ENCODE measurements at regions not wholly inside any gene's neighbourhood (a gene's known extent, or its start where the extent isn't known, plus 50 kb on each side); places are given as distances from the start of the nearest gene placed in this dataset.
"Not testable (repeated sequence)": the region's sequence is repeated elsewhere in the genome, so short reads cannot be mapped to it uniquely, and the experiment has no call there.

- no peak for DNase-seq
Measured at GRCh38 chr5:117188211-117188610, 613.6 kb upstream of the SEMA6A start.

DNA sequence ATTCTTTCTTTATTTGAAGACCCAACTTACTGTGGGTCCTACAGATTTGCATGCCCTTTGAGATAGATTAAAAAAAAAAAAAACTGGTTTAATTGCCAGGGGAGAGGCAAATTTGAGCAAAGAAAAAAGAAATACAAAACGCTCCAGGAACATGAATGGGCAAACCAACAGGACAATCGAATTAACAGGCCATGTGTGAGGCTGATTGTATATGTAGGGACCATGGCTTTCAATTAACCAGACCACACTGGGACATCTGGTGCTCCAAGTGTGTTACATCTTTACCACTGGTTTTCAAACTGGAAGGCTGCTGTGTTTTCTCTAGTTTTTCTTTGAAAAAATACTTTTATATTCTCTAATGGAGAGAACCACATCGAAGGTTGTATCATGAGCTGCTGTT, 612.1 kb upstream of the SEMA6A start:
- DNase-seq: no peak

GRCh38 chr5:117183326-117183725, 608.7 kb upstream of the SEMA6A start:
- no peak for DNase-seq

- DNase-seq: no peak
Measured at GRCh38 chr5:117182104-117182503, 607.5 kb upstream of the SEMA6A start.

GRCh38 chr5:117177302-117177701, 602.7 kb upstream of the SEMA6A start:
- no peak for DNase-seq

DNA sequence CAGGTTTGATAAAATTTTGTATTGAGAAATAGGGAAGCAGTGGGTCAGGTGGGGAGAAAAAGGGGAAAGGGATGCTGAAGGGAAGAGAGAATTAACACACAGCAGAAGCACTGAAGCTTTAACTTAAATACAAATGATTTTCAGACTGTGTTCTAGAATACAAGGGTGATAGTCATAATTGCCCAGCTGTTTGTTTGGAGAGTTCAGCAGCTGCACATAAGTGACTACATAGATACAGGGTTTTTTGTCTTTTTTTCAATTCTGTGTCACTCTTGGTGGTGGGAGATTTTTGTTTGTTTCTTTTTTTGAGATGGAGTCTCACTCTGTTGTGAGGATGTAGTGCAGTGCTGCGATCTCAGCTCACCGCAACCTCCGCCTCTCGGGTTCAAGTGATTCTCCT, 590.4 kb upstream of the SEMA6A start:
- no peak for DNase-seq

GRCh38 chr5:117161718-117162335, 587.2 kb upstream of the SEMA6A start:
- DNase-seq: no peak

- DNase-seq: no peak
Measured at GRCh38 chr5:117160391-117160790, 585.8 kb upstream of the SEMA6A start.

DNA sequence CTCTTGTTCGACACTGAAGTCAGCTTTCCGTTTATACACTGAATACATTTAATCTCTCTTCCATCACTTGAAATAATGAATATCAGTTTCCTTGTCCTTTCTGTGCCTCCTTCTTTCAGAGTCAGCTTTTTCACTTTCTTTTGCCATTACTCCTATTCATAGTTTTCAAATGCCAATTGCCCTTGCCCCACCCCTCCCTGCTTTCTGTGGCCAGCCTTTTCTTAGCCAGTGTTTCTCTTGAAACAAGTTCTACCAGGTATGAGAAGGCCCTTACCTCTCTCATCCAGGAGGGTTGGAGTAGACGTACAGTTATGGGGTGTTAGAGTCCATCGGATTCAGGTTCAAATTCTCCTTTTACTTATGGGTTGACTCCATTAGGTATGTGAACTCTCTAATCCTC, 574.7 kb upstream of the SEMA6A start:
- no peak for DNase-seq

GRCh38 chr5:117144086-117144485, 569.5 kb upstream of the SEMA6A start:
- no peak for DNase-seq

GRCh38 chr5:117143406-117143805, 568.8 kb upstream of the SEMA6A start:
- DNase-seq: no peak

GRCh38 chr5:117138523-117138922, 563.9 kb upstream of the SEMA6A start:
- DNase-seq: no peak

- no peak for DNase-seq
Measured at GRCh38 chr5:117135851-117136250, 561.2 kb upstream of the SEMA6A start.

DNA sequence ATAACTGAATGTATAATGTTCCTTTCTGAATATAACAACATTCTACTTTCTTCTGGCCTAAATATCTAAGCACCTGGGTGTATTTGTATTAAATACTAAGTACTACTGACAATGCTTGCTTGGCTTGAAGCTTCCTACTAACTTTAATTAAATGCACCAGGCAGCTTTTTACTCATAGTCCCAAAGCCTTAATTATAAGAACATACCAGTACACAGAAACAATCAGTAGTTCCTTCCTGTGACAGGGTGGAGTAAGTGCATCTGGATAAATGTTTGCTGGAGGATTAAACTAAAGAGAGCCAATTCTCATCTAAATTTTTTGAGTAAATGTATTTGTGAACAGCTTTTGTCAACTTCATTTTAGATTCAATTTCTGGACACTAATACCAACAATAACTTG, 558.6 kb upstream of the SEMA6A start:
- no peak for DNase-seq

GRCh38 chr5:117131876-117132275, 557.3 kb upstream of the SEMA6A start:
- DNase-seq: no peak

DNA sequence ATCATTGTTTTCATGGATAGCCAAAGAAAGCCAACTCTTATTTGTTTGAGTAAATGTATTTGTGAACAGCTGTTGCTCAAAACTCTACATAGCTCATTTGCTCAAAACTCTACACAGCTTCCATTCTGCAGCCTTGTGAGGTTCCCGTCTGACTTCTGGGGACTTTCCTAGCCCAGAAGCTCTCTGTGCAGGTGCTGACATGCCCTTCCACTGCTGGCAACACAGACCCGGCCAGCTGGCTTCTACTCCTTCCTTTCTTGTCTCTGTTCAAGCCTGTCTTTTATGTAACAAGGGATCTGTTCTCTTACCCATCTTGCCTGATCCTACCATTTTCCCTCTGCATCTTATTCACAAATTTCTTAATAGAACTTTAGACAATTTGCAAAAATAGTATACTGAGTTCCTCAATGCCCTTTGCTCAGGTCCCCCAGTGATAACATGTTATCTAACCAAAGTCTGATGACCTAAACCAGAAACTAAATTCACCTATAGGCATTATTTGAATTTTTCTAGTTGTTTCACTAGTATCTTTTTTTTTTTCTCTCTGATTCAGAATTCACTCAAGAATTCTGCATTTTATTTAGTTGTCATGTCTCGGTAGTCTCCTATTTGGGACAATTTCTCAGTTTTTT, 556.5 kb upstream of the SEMA6A start:
- DNase-seq: no peak

- no peak for DNase-seq
Measured at GRCh38 chr5:117118499-117118898, 543.9 kb upstream of the SEMA6A start.

DNA sequence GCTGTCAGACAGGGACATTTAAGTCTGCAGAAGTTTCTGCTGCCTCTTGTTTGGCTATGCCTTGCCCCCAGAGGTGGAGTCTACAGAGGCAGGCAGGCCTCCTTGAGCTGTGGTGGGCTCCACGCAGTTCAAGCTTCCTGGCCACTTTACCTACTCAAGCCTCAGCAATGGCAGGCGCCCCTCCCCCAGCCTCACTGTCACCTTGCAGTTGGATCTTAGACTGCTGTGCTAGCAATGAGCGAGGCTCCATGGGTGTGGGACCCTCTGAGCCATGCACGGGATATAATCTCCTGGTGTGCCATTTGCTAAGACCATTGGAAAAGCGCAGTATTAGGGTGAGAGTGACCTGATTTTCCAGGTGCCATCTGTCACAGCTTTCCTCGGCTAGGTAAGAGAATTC, 542.7 kb upstream of the SEMA6A start:
- DNase-seq: not testable (repeated sequence)

DNA sequence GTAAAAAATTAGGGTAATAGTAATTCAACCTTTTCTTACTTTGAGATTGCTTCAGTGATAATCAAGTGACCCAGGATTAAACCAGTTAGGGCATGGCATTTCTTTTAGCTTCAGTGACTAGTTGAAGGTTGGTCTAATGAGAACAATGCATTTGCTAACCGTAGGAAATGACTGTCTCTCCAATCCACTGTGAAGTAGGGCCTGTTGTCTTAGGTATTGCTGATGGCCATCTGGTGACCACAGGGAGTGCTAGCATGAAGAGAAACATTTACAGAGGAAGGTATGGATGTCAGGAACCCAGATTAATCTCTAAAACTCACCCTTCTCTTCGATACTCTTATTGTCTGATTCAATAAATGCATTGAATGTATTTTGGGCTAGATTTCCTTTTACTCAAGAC, 535.9 kb upstream of the SEMA6A start:
- no peak for DNase-seq

- no peak for DNase-seq
Measured at GRCh38 chr5:117107859-117108258, 533.2 kb upstream of the SEMA6A start.

DNA sequence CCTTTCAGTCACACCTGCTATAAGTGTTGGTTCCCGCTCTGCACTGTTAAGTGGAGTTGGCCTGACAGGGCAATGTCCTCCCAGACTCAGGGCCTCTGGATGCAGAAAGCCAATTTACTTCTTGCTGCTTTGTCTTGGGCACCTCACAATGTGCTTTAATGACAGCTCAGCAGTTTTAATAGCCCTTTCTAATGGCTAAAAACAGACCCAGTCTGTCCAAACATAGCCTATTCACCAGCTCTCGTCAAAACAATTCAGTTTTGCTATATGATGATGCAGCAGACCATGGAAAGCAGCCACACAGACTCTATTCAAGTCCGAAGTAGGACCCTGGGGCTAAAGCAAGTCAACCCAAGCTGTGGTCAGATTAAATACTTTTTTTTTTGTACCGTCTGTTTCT, 529.1 kb upstream of the SEMA6A start:
- no peak for DNase-seq

GRCh38 chr5:117102591-117102990, 528.0 kb upstream of the SEMA6A start:
- DNase-seq: no peak

GRCh38 chr5:117100176-117100575, 525.6 kb upstream of the SEMA6A start:
- DNase-seq: no peak

- DNase-seq: no peak
Measured at GRCh38 chr5:117098094-117098493, 523.5 kb upstream of the SEMA6A start.
